IMR-90 (cell line): ENCODE measurements at regions not wholly inside any gene's neighbourhood (a gene's known extent, or its start where the extent isn't known, plus 50 kb on each side); places are given as distances from the start of the nearest gene placed in this dataset.

Source experiments
- ATAC-seq: fragments of 200-7000 bp; cut with Tn5 transposase; 2 replicates; pipeline ENCODE4 v1.9.1; 2020; ENCODE audit warnings: low read depth, mild to moderate bottlenecking, moderate library complexity
- BruUV-seq: library from RNA; stranded (reverse); fragments of 400-500 nt; replicated peaks from 2 replicates; lab custom pipeline; 2021; lab: Mats Ljungman, UMichigan
- CTCF ChIA-PET: fragments of 300-600 bp; formaldehyde crosslinking; extraction: SDS; loops from one replicate; lab custom pipeline; 2021; ENCODE audit warnings: antibody characterized with exemption; lab: Yijun Ruan, JAX
- POLR2A ChIA-PET: fragments of 300-600 bp; sonication (Branson Sonifier 250); formaldehyde crosslinking; loops from one replicate; lab custom pipeline; 2022; ENCODE audit warnings: antibody characterized with exemption; ENCODE audit not compliant: unreplicated experiment; lab: Charles Lee
- DNase-seq: peaks from one replicate; pipeline ENCODE4 v3.0.0; 2013
- H2AFZ ChIP-seq: replicated peaks from 2 replicates; pipeline ENCODE3; 2013; ENCODE audit warnings: low read length, mild to moderate bottlenecking; ENCODE audit not compliant: poor library complexity
- H2AK5ac ChIP-seq: 2 replicates; pipeline ENCODE4 v1.6.1; 2013; ENCODE audit warnings: low read depth, low read length, inconsistent platforms
- H2AK9ac ChIP-seq: replicated peaks from 2 replicates; pipeline ENCODE3; 2013; ENCODE audit warnings: mild to moderate bottlenecking, low read depth, low read length, moderate library complexity; ENCODE audit not compliant: poor library complexity
- H2BK120ac ChIP-seq: 2 replicates; pipeline ENCODE4 v1.6.1; 2013; ENCODE audit warnings: low read depth, low read length, inconsistent platforms
- H2BK15ac ChIP-seq: 3 replicates; pipeline ENCODE4 v1.6.1; 2013; ENCODE audit warnings: low read depth, low read length, inconsistent platforms
- H2BK20ac ChIP-seq: 2 replicates; pipeline ENCODE4 v1.6.1; 2013; ENCODE audit warnings: low read depth, mild to moderate bottlenecking, inconsistent platforms, low read length, moderate library complexity
- H2BK5ac ChIP-seq: 2 replicates; pipeline ENCODE4 v1.6.1; 2013; ENCODE audit warnings: mild to moderate bottlenecking, low read depth, low read length, inconsistent platforms; ENCODE audit not compliant: poor library complexity, severe bottlenecking
- H3K14ac ChIP-seq: replicated peaks from 2 replicates; pipeline ENCODE4 v1.6.1; 2013; ENCODE audit warnings: low read depth, low read length, inconsistent platforms
- H3K18ac ChIP-seq: 2 replicates; pipeline ENCODE4 v1.6.1; 2013; ENCODE audit warnings: low read depth, low read length, control low read depth
- H3K23ac ChIP-seq: 2 replicates; pipeline ENCODE4 v1.6.1; 2013; ENCODE audit warnings: low read depth, low read length, inconsistent platforms
- H3K27ac ChIP-seq: 2 replicates; pipeline ENCODE4 v1.5.1; 2013; ENCODE audit warnings: mild to moderate bottlenecking, control low read depth, low read length; ENCODE audit not compliant: insufficient read depth
- H3K27me3 ChIP-seq: 2 replicates; pipeline ENCODE4 v1.6.1; 2013; ENCODE audit warnings: low read length; ENCODE audit not compliant: control insufficient read depth, insufficient read depth
- H3K36me3 ChIP-seq: 2 replicates; pipeline ENCODE4 v1.6.1; 2013; ENCODE audit warnings: low read length, mixed read lengths; ENCODE audit not compliant: control insufficient read depth, insufficient read depth
- H3K4ac ChIP-seq: 2 replicates; pipeline ENCODE4 v1.6.1; 2013; ENCODE audit warnings: low read depth, low read length, inconsistent platforms
- H3K4me1 ChIP-seq: 2 replicates; pipeline ENCODE4 v1.6.1; 2013; ENCODE audit warnings: low read length, mixed read lengths; ENCODE audit not compliant: control insufficient read depth, insufficient read depth
- H3K4me2 ChIP-seq: 2 replicates; pipeline ENCODE4 v1.6.1; 2013; ENCODE audit warnings: low read depth, mild to moderate bottlenecking, control low read depth, low read length, moderate library complexity
- H3K4me3 ChIP-seq: 2 replicates; pipeline ENCODE4 v1.5.1; 2013; ENCODE audit warnings: low read depth, mild to moderate bottlenecking, control low read depth, low read length, moderate library complexity; ENCODE audit not compliant: insufficient read depth
- H3K56ac ChIP-seq: 2 replicates; pipeline ENCODE4 v1.6.1; 2013; ENCODE audit warnings: low read length, inconsistent platforms; ENCODE audit not compliant: insufficient read depth; ENCODE audit errors: extremely low read depth
- H3K79me1 ChIP-seq, 2 experiments: 2 replicates each; pipeline ENCODE4 v1.6.1; 2013; ENCODE audit warnings: low read length in 2 of 2, inconsistent platforms in 1 of 2, low read depth in 1 of 2
- H3K9ac ChIP-seq: 2 replicates; pipeline ENCODE4 v1.6.1; 2013; ENCODE audit warnings: low read depth, low read length, control low read depth
- H3K9me1 ChIP-seq: 2 replicates; pipeline ENCODE4 v1.6.1; 2013; ENCODE audit warnings: low read length, inconsistent platforms; ENCODE audit not compliant: insufficient read depth
- H3K9me3 ChIP-seq: 2 replicates; pipeline ENCODE4 v1.6.1; 2013; ENCODE audit warnings: low read length; ENCODE audit not compliant: control insufficient read depth, insufficient read depth
- H4K20me1 ChIP-seq: 2 replicates; pipeline ENCODE4 v1.6.1; 2013; ENCODE audit warnings: low read length, inconsistent platforms; ENCODE audit not compliant: insufficient read depth
- H4K5ac ChIP-seq: 2 replicates; pipeline ENCODE4 v1.6.1; 2013; ENCODE audit warnings: mild to moderate bottlenecking, low read depth, low read length, control low read depth
- H4K8ac ChIP-seq, 2 experiments: 2 replicates each; pipeline ENCODE4 v1.6.1; 2013; ENCODE audit warnings: low read depth in 2 of 2, low read length in 2 of 2, control low read depth in 1 of 2, inconsistent platforms in 1 of 2
- H4K91ac ChIP-seq: 2 replicates; pipeline ENCODE4 v1.6.1; 2013; ENCODE audit warnings: low read depth, low read length, inconsistent platforms; ENCODE audit not compliant: insufficient read depth
- ELK1 ChIP-seq: fragments of 150-350 bp; IDR thresholded peaks from 2 replicates; pipeline ENCODE4 v1.6.1; 2016; ENCODE audit warnings: low read depth, mild to moderate bottlenecking, low read length, moderate library complexity, borderline replicate concordance
- WGBS, 2 experiments: methylation state at CpG; one replicate each; pipeline versions ENCODE4 v1.1.5 to v1.1.7; 2013; ENCODE audit warnings: missing lambda C conversion rate in 2 of 2; ENCODE audit not compliant: insufficient read length in 1 of 2; ENCODE audit errors: extremely low coverage in 2 of 2; 5-methylcytosine and 5-hydroxymethylcytosine counted together
- dilution Hi-C: fragments of 300-500 bp; cut with HindIII; formaldehyde crosslinking; loops from one replicate; pipeline ENCODE4 v1.14.3; 2018; ENCODE audit warnings: low sequenced_read_pairs; ENCODE audit not compliant: unreplicated experiment
- in situ Hi-C: fragments of 300-500 bp; cut with MboI; formaldehyde crosslinking; loops from 3 replicates; pipeline ENCODE4 v1.14.3; 2019; ENCODE audit warnings: low sequenced_read_pairs, inconsistent platforms, mixed read lengths
- intact Hi-C: fragments of 100-400 bp; cut with micrococcal nuclease; formaldehyde crosslinking; loops from 2 replicates; pipeline ENCODE4 v1.10.0; 2022

- no peak overlapping the region for H3K56ac ChIP-seq
- H3K36me3 ChIP-seq: no peaks in the 10 kb centered on the region
- H3K27ac ChIP-seq: no peak overlapping the region
- H3K18ac ChIP-seq: no peak overlapping the region
- no peak overlapping the region for H3K4me3 ChIP-seq
- no peak overlapping the region for H4K5ac ChIP-seq
- no peaks in the 10 kb centered on the region for H4K20me1 ChIP-seq
- no peak overlapping the region for H4K91ac ChIP-seq
- H2AK5ac ChIP-seq: no peak overlapping the region
- ChIA-PET CTCF (no interaction called here), POLR2A (no interaction called here)
- no peak overlapping the region for H3K14ac ChIP-seq
- H3K4ac ChIP-seq: no peak overlapping the region
- H2BK15ac ChIP-seq: no peak overlapping the region
- no peak for DNase-seq
- no peaks in the 10 kb centered on the region for H3K4me1 ChIP-seq
- no peak overlapping the region for H4K8ac ChIP-seq
- H2AK9ac ChIP-seq: no peak overlapping the region
- H2BK20ac ChIP-seq: no peak overlapping the region
- ATAC-seq: no peak
- H3K9me1 ChIP-seq: no peaks in the 10 kb centered on the region
- H2AFZ ChIP-seq: no peak overlapping the region
- H3K27me3 ChIP-seq: no peaks in the 10 kb centered on the region
- H3K9me3 ChIP-seq: 0 out of 2 replicates have a peak, but pooled peaks cover 3% of the 10 kb centered on the region
- in situ Hi-C loops (no loop called here), dilution Hi-C loops (no loop called here), intact Hi-C loops (no loop called here)
- WGBS, 2 experiments: no CpG with 5 or more reads among the region's 4 CpGs
- no peak for TF ChIP-seq ELK1
- no peak overlapping the region for H2BK120ac ChIP-seq
- no peak overlapping the region for H3K9ac ChIP-seq
- H3K4me2 ChIP-seq: no peak overlapping the region
- H3K79me1 ChIP-seq: no peaks in the 10 kb centered on the region
- no TSS peak for BruUV-seq
- no peak overlapping the region for H2BK5ac ChIP-seq
- no peak overlapping the region for H3K23ac ChIP-seq
Measured at GRCh38 chr3:80807577-80807976, 953.9 kb downstream of the GBE1 start.
